ENCODE measurements at regions not wholly inside any gene's neighbourhood (a gene's known extent, or its start where the extent isn't known, plus 50 kb on each side); places are given as distances from the start of the nearest gene placed in this dataset.

DNA sequence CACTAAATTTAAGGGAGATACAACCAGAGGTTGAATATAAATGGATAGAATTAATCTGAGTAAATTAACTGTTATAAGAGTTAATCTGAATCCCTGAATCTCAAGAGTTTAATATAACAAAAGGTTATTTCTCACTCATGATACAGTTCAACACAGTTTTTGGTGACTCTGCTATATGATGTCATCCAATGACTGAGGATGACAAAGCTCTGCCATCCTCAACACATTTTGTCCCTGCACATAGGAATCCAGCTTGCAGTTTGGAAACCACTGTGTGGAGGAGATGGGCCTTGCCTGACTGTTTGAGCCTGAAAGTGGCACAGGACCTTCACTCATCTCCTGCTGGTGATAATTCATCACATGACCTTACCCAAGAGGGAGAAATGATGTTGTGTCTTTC lies 121.0 kb upstream of the MPPED2 start:
- Mint-ChIP-seq H3K4me3 (no peak overlapping the region), H3K9me3 (no peaks in the 10 kb centered on the region), H3K4me1 (no peaks in the 10 kb centered on the region), H3K27ac (no peak overlapping the region), H3K27me3 (ENCODE audit: low read depth, poor library complexity) (peaks cover 4% of the 10 kb centered on the region), H3K36me3 (ENCODE audit: low read depth) (no peaks in the 10 kb centered on the region)
- TF ChIP-seq, protein P1, sequence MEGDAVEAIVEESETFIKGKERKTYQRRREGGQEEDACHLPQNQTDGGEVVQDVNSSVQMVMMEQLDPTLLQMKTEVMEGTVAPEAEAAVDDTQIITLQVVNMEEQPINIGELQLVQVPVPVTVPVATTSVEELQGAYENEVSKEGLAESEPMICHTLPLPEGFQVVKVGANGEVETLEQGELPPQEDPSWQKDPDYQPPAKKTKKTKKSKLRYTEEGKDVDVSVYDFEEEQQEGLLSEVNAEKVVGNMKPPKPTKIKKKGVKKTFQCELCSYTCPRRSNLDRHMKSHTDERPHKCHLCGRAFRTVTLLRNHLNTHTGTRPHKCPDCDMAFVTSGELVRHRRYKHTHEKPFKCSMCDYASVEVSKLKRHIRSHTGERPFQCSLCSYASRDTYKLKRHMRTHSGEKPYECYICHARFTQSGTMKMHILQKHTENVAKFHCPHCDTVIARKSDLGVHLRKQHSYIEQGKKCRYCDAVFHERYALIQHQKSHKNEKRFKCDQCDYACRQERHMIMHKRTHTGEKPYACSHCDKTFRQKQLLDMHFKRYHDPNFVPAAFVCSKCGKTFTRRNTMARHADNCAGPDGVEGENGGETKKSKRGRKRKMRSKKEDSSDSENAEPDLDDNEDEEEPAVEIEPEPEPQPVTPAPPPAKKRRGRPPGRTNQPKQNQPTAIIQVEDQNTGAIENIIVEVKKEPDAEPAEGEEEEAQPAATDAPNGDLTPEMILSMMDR (IDR thresholded peaks at IDR 0.05): no peak
- DNase-seq: no peak

DNA sequence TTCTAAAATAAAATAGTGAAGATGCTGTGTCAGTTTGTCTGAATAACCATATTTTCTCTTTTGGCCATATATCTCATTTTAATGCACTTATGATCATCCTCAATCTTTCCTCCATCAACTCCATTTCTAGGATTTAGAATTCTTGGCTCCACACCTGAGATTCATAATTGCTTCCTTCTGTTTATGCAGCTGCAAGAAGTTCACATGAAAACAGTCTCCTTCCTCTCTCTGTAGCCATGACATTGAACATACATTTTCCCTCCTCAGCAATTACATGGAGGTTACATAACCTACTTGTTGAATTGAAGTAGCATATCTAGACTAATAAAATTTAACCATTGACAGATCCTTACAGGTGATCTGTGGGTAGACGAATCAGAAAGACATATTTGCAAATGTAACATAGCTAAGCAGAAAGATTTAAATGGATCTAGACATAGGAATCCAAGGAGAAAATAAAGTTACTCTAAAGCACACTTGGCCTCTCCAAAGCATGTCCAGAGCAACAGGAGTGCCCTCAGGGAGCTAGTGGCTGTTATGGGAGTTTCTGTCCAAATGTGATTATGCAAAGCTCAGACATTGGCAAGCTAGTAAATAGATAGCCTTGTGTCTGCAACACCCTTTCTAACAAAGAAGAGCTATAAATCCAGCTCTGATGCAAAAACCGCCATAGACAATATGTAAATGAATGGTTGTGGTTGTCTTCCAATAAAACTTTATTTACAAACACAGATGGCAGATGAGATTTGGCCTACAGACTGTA lies 119.9 kb upstream of the MPPED2 start:
- peaks cover 4% of the 10 kb centered on the region for H3K27me3 Mint-ChIP-seq (ENCODE audit: low read depth, poor library complexity)
- H3K27ac Mint-ChIP-seq: no peak overlapping the region
- no peaks in the 10 kb centered on the region for H3K9me3 Mint-ChIP-seq
- H3K4me3 Mint-ChIP-seq: no peak overlapping the region
- no peaks in the 10 kb centered on the region for H3K4me1 Mint-ChIP-seq
- TF ChIP-seq, protein P1 (IDR thresholded peaks at IDR 0.05): no peak
- no peaks in the 10 kb centered on the region for H3K36me3 Mint-ChIP-seq (ENCODE audit: low read depth)
- DNase-seq: no peak

DNA sequence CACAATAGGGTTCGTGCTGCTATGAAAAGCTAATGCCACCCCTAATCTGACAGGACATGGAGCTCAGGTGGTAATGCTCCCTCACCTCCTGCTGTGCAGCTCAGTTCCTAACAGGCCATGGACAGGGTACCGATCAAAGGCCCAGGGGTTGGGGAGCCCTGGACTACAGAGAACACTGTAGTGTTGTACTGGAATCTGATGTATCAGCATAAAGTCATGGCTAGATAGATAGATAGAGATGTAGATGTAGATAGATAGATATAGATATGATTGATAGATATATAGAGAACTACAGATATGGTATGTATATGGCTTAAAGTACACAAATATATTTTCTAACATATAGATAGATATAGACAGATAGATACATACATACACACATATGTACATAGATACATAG lies 112.3 kb upstream of the MPPED2 start:
- H3K4me3 Mint-ChIP-seq: no peak overlapping the region
- DNase-seq: no peak
- H3K4me1 Mint-ChIP-seq: no peaks in the 10 kb centered on the region
- H3K27me3 Mint-ChIP-seq (ENCODE audit: low read depth, poor library complexity): peaks cover 4% of the 10 kb centered on the region
- no peak overlapping the region for H3K27ac Mint-ChIP-seq
- no peaks in the 10 kb centered on the region for H3K9me3 Mint-ChIP-seq
- TF ChIP-seq, protein P1 (IDR thresholded peaks at IDR 0.05): no peak
- H3K36me3 Mint-ChIP-seq (ENCODE audit: low read depth): no peaks in the 10 kb centered on the region

DNA sequence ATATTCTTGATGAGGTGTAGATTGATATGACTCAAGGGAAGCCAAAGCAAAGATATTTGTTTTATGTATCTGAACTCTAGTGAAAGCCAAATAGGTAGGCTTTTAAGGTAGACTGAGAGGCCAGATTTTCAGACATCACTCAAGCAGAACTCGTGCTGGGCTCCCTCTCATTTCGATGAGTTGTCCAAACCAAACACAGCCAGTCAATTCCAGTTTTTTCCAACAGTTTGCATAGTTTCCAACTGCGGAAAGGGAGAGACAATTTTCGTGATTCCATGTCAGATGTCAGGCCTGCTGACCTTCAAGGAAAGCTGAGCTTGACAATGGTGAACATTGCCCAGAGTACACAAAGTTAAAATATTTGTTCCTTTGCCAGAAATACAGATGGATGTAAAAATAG lies 110.9 kb upstream of the MPPED2 start:
- TF ChIP-seq, protein P1 (IDR thresholded peaks at IDR 0.05): no peak
- Mint-ChIP-seq H3K4me3 (no peak overlapping the region), H3K27ac (no peak overlapping the region), H3K4me1 (no peaks in the 10 kb centered on the region), H3K36me3 (ENCODE audit: low read depth) (no peaks in the 10 kb centered on the region), H3K9me3 (peaks cover 9% of the 10 kb centered on the region), H3K27me3 (ENCODE audit: low read depth, poor library complexity) (peaks cover 4% of the 10 kb centered on the region)
- no peak for DNase-seq

DNA sequence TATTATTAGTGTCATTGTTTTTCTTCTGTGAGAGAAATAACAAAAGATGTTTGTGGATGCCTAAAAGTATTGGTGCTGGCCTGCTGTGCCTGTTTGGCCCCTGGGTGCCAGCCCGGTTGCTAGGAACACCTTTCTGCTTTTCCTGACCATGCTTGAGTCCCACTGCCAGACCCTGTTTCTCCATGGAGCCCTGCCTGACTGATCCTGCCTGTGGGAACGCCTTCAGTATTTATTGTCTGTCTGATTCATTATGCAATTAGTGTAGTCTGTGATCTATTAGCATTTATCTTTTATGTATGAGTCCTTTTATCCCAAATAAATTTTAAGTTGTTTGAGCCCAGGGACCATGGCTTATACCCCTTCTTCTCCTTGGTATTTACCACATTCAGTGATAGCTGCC lies 98.6 kb upstream of the MPPED2 start:
- H3K36me3 Mint-ChIP-seq (ENCODE audit: low read depth): peaks cover under 1% of the 10 kb centered on the region
- no peaks in the 10 kb centered on the region for H3K4me1 Mint-ChIP-seq
- H3K9me3 Mint-ChIP-seq: peaks cover 12% of the 10 kb centered on the region
- no peak for DNase-seq
- H3K27ac Mint-ChIP-seq: no peak overlapping the region
- no peak overlapping the region for H3K4me3 Mint-ChIP-seq
- peaks cover 5% of the 10 kb centered on the region for H3K27me3 Mint-ChIP-seq (ENCODE audit: low read depth, poor library complexity)
- TF ChIP-seq, protein P1 (IDR thresholded peaks at IDR 0.05): no peak

DNA sequence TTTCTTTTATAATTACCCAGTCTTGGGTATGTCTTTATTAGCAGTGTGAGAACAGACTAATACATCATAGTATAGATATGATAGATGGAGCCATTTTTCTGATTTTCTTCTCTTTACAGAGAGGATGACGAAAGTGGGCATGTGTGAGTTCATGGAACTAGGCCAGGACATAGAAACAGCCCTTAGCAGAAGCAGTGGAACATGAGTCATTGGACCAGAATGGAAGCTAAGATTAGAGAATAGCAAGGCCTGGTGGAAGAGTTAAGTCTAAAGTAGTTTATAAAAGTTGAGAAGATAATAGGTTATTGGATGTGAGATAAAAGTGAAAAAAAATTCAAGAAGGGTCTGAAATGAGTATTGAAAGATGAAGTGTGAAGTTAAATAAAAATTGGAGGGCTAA lies 97.0 kb upstream of the MPPED2 start:
- TF ChIP-seq, protein P1 (IDR thresholded peaks at IDR 0.05): no peak
- peaks cover 10% of the 10 kb centered on the region for H3K9me3 Mint-ChIP-seq
- H3K27me3 Mint-ChIP-seq (ENCODE audit: low read depth, poor library complexity): peaks cover 4% of the 10 kb centered on the region
- no peaks in the 10 kb centered on the region for H3K4me1 Mint-ChIP-seq
- H3K4me3 Mint-ChIP-seq: no peak overlapping the region
- no peaks in the 10 kb centered on the region for H3K36me3 Mint-ChIP-seq (ENCODE audit: low read depth)
- no peak for DNase-seq
- peak overlapping the region; percentile 12 for H3K27ac Mint-ChIP-seq

Data from nephron progenitor cell (in vitro differentiated cells).